Left colon (tissue), 2 donors: ENCODE measurements at regions not wholly inside any gene's neighbourhood (a gene's known extent, or its start where the extent isn't known, plus 50 kb on each side); places are given as distances from the start of the nearest gene placed in this dataset.

Experiments
- ATAC-seq: fragments of 200-7000 bp; cut with Tn5 transposase; one replicate; pipeline ENCODE4 v1.9.1; 2020; ENCODE audit warnings: mild to moderate bottlenecking, moderate library complexity
- DNase-seq, 2 donors: peaks; one replicate each; pipeline ENCODE4 v3.0.0-alpha.2; 2020
- intact Hi-C, 2 donors: fragments of 100-400 bp; cut with DNase I in 1 of 2; cut with micrococcal nuclease in 1 of 2; formaldehyde crosslinking; loops; one replicate each; pipeline versions ENCODE4 v1.11.2 to v1.14.0; 2022; cut with DNase I, micrococcal nuclease
- donor health status: DM: no; HTN: no; CAD: no.
- donor health status: DM: yes; HTN: yes; CAD: no.

GRCh38 chr2:21633466-21633865 lies 509.7 kb downstream of the TDRD15 start:
- intact Hi-C loops = no loop called here

GRCh38 chr2:21633911-21634310 lies 510.1 kb downstream of the TDRD15 start:
- no peak for ATAC-seq
- intact Hi-C loops = no loop called here
- DNase-seq = no peak

More at GRCh38 chr2:21633466-21633865, 509.7 kb downstream of the TDRD15 start:
- no peak for DNase-seq
- no peak for ATAC-seq

DNA sequence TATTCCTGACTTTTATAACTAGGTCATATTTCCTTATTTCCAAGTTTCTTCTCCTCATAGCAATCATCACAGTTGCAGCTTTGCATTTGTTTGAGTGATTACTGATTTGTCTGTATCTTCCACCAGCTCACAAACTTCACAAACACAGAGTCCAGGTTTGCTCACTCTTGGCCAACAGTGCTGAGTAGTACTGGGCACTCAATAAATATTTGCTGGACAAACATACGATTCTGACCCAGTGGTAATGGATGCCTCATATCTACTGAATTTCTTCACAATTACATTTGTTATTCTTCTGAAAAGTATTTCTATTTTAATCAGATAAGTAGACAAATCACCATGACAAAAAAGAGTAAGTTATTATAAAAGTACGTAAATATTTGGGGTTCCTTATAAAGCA lies 516.3 kb downstream of the TDRD15 start:
- no peak for DNase-seq
- intact Hi-C loops = no loop called here

DNA sequence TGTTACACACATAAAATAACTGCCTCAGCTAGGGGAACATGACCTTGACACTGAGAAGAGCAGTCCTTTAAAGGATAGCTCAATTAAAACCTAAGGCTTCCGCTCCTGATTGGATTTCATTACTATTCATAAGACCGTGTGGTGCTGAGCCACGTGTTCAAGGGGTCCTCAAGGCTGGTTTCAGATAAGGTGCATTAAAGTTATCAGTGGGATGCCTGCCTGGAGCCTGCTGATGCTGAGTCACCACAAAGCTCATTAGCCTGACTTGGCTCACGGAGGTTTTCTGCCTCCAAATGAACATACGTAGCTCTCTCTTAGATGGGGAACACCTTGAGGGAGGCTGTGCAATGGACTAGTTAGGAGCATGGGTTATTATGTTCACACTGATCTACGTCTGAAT lies 518.9 kb downstream of the TDRD15 start:
- ATAC-seq (no peak), DNase-seq (no peak)
- intact Hi-C loops = no loop called here

More for the DNA sequence above, 516.3 kb downstream of the TDRD15 start:
- ATAC-seq = no peak

DNA sequence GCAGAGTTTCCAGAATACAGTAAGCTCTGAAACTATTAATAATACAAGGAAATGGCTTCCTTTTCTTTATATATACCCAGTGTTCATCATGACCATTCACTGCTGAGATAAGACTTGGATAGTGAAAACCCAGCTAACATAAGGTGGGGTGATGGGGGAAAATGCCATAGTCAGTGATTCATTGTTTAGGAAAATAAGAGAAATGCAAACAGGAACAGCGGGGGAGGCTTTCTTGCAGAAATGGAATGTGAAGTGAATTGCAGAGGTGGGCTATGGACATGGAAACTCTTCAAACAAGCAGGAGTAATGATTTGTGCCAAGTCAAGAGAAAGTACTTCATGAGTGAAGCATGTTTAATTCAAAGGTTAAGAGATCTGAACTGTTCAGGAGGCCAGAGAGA lies 519.4 kb downstream of the TDRD15 start:
- no peak for ATAC-seq
- no peak for DNase-seq
- intact Hi-C loops = no loop called here

DNA sequence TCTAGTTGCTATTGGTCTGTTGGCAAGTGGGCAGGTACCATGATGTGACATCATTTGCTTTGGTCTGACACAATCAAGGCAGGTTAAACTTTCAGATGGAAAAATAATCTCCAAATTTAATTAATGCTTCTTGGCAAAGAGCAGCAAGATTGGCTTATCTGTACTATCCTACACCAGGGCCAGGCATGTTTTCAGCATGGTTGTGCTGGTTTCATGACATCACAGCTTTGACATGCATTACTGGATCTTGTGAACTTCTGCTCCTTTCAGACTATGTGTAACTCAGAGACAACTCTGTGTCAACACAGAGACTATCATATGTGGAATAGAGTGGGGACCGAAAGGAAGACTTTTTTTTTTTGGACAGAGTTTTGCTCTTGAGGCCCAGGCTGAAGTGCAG lies 520.5 kb downstream of the TDRD15 start:
- DNase-seq = no peak
- no peak for ATAC-seq
- intact Hi-C loops = no loop called here

DNA sequence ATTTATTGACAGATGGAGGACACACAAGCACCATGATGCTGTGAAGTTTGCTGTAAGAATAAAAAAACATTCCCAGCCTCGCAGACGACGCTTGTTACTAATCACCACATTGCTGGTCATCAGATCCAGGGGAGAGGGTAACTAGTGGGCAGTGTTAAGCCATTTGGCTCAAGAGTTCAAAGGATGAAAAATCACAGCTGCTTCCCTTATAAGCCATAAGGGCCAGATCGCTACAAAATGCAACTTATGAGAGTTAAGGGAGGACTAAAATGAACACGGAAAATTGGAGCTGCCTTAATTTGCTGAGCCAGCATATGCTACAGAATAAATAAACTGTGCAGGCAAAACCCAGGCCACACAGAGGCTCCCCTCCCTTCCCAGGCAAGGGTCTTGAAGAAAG lies 522.6 kb downstream of the TDRD15 start:
- ATAC-seq (no peak), DNase-seq (no peak)
- intact Hi-C loops = no loop called here

- intact Hi-C loops = no loop called here
- ATAC-seq = no peak
- DNase-seq = no peak
Observed at GRCh38 chr2:21650569-21650968, 526.8 kb downstream of the TDRD15 start.

DNA sequence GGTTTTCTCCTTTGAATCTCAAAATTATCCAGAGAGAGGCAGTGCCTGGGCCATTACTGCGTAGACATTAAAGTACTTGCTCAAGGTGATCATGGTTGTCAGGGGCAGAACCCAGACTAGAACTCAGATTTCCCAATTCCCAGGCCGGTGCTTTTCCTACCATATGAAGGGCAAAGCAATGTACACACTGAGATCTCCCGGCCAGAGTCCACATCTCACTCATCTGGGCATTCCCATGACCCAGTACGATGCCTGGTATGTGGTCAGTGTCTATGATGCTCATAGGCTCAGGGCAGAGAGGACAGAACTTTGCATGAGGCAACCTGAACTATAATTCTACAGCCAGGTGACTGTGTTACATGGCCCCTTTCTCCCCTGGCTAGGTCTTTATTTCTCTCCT lies 531.4 kb downstream of the TDRD15 start:
- DNase-seq (no peak), ATAC-seq (no peak)
- intact Hi-C loops = no loop called here

- intact Hi-C loops = no loop called here
- ATAC-seq (no peak), DNase-seq (no peak)
Observed at GRCh38 chr2:21656330-21657075, 532.7 kb downstream of the TDRD15 start.

DNA sequence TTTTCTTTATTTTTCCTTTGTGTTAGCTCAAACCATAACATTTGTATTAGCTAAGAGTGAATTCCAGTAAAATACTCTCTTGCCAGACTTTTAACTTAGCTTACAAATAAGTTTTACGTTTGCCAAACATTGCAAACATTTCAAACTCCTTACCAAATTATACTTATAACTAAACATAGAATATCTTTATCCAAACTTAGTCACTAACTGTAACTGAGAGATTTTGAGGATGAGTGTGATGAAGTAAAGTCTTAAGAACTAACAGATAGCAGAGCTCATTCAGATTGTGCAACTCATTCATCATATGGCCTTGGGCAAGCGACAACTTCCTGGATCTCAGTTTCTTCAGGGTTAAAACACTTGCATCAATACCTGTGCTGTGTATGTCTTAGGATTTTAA lies 533.7 kb downstream of the TDRD15 start:
- ATAC-seq = no peak
- no peak for DNase-seq
- intact Hi-C loops = no loop called here

DNA sequence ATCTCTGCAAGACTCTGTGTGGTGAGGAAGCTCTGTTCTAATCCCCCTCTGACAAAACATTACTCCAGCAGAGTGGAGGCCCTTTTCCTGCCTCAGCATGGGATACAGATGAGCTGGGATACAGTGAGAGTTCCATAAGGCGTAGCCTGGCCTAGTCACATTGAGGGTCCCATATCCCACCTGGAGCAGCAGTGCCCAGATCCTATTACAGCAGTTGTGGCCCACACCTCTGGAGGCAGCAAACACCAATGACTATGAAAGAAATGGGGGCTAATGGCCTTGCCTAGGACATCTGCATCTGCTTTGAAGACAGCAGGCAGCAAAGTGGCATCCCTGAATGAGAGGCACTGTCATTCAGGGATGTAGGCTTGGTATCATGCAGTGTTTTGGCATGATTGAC lies 534.5 kb downstream of the TDRD15 start:
- ATAC-seq (no peak), DNase-seq (no peak)
- intact Hi-C loops = no loop called here

GRCh38 chr2:21658907-21659477 lies 535.2 kb downstream of the TDRD15 start:
- intact Hi-C loops = no loop called here
- ATAC-seq = no peak
- no peak for DNase-seq

DNA sequence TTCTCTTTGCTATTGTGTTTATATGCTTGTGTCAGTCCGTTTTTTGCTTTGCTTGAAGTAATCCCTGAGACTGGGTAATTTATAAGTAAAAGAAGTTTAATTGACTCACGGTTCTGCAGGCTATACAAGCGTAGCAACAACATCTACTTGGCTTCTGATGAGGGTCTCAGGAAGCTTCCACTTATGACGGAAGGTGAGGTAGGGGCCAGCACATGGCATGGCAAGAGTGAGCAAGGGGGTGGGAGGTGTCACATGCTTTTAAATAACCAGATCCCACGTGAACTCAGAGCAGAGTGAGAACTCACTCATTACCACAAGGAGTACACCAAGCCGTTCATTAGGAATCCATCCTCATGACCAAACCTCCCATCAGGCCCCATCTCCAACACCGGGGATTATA lies 540.3 kb downstream of the TDRD15 start:
- intact Hi-C loops = no loop called here
- no peak for ATAC-seq

GRCh38 chr2:21667638-21668037 lies 543.9 kb downstream of the TDRD15 start:
- intact Hi-C loops = no loop called here
- ATAC-seq (no peak), DNase-seq (no peak)

More for the DNA sequence above, 540.3 kb downstream of the TDRD15 start:
- no peak for DNase-seq

- intact Hi-C loops = no loop called here
- DNase-seq = no peak
- ATAC-seq = no peak
Observed at GRCh38 chr2:21668078-21668710, 544.4 kb downstream of the TDRD15 start.

GRCh38 chr2:21676041-21676440 lies 552.3 kb downstream of the TDRD15 start:
- DNase-seq (no peak), ATAC-seq (no peak)
- intact Hi-C loops = no loop called here

- ATAC-seq (no peak), DNase-seq (no peak)
- intact Hi-C loops = no loop called here
Observed at GRCh38 chr2:21676676-21677075, 552.9 kb downstream of the TDRD15 start.

- intact Hi-C loops = no loop called here
- DNase-seq = no peak
- no peak for ATAC-seq
Observed at GRCh38 chr2:21683838-21684237, 560.1 kb downstream of the TDRD15 start.

GRCh38 chr2:21687589-21687988 lies 563.8 kb downstream of the TDRD15 start:
- intact Hi-C loops = no loop called here
- no peak for ATAC-seq
- DNase-seq = no peak
